ENCODE measurements at regions not wholly inside any gene's neighbourhood (a gene's known extent, or its start where the extent isn't known, plus 50 kb on each side); places are given as distances from the start of the nearest gene placed in this dataset.

GRCh38 chr14:84403585-84403984 is 1126.4 kb upstream of the FLRT2 start:
- Histone ChIP-seq H3K27ac (ENCODE audit: low read length) (no peak overlapping the region), H3K9me3 (ENCODE audit: low read length) (no peaks in the 10 kb centered on the region), H3K4me2 (ENCODE audit: low read length) (no peak overlapping the region), H3K4me3 (ENCODE audit: low read length) (no peak overlapping the region), H3F3A (ENCODE audit: insufficient read depth, low read length, poor library complexity, severe bottlenecking) (no peaks in the 10 kb centered on the region), H2AFZ (ENCODE audit: low read depth, low read length) (no peak overlapping the region), H3K9me2 (ENCODE audit: insufficient read depth, low read length) (no peaks in the 10 kb centered on the region), H3K9ac (ENCODE audit: low read length) (no peak overlapping the region), H3K36me3 (ENCODE audit: insufficient read depth, low read length) (no peaks in the 10 kb centered on the region), H4K20me1 (ENCODE audit: insufficient read depth) (no peaks in the 10 kb centered on the region), H3K27me3 (ENCODE audit: insufficient read depth, low read depth, low read length) (no peaks in the 10 kb centered on the region), H3K79me2 (replicated peaks; ENCODE audit: insufficient read depth, low read length) (no peaks in the 10 kb centered on the region)
- TF ChIP-seq TAF1 (IDR thresholded peaks at IDR 0.05; ENCODE audit: low read depth), result no peak
- TF ChIP-seq EZH2 (IDR thresholded peaks at IDR 0.05; ENCODE audit: borderline replicate concordance, insufficient read depth, low read length, poor library complexity, severe bottlenecking), result no peak
- no peak for TF ChIP-seq RAD21 (conservative IDR thresholded peaks at IDR 0.05)
- TF ChIP-seq CTCF (IDR thresholded peaks at IDR 0.05; ENCODE audit: poor library complexity, severe bottlenecking), result no peak
- no peak for TF ChIP-seq POLR2AphosphoS5 (IDR thresholded peaks at IDR 0.05)
- no peak for TF ChIP-seq EP300 (conservative IDR thresholded peaks at IDR 0.05; ENCODE audit: poor library complexity, severe bottlenecking)

- H4K20me1 ChIP-seq (ENCODE audit: insufficient read depth), result no peaks in the 10 kb centered on the region
- no peaks in the 10 kb centered on the region for H3K27me3 ChIP-seq (ENCODE audit: insufficient read depth, low read depth, low read length)
- no peak for TF ChIP-seq EP300 (conservative IDR thresholded peaks at IDR 0.05; ENCODE audit: poor library complexity, severe bottlenecking)
- TF ChIP-seq CTCF (IDR thresholded peaks at IDR 0.05; ENCODE audit: poor library complexity, severe bottlenecking), result no peak
- no peak for TF ChIP-seq REST (IDR thresholded peaks at IDR 0.05; ENCODE audit: borderline replicate concordance)
- TF ChIP-seq TAF1 (IDR thresholded peaks at IDR 0.05; ENCODE audit: low read depth), result no peak
- TF ChIP-seq SMC3 (conservative IDR thresholded peaks at IDR 0.05; ENCODE audit: poor library complexity), result no peak
- TF ChIP-seq MXI1 (conservative IDR thresholded peaks at IDR 0.05; ENCODE audit: poor library complexity, severe bottlenecking), result no peak
- no peak for TF ChIP-seq POLR2AphosphoS5 (IDR thresholded peaks at IDR 0.05)
- TF ChIP-seq EZH2 (IDR thresholded peaks at IDR 0.05; ENCODE audit: borderline replicate concordance, insufficient read depth, low read length, poor library complexity, severe bottlenecking), result no peak
- TF ChIP-seq RAD21 (conservative IDR thresholded peaks at IDR 0.05), result no peak
- no peak overlapping the region for H3K27ac ChIP-seq (ENCODE audit: low read length)
- H2AFZ ChIP-seq (ENCODE audit: low read depth, low read length), result no peak overlapping the region
- H3K9me2 ChIP-seq (ENCODE audit: insufficient read depth, low read length), result no peaks in the 10 kb centered on the region
- no peaks in the 10 kb centered on the region for H3K36me3 ChIP-seq (ENCODE audit: insufficient read depth, low read length)
- H3K9ac ChIP-seq (ENCODE audit: low read length), result no peak overlapping the region
- H3K4me3 ChIP-seq (ENCODE audit: low read length), result no peak overlapping the region
- no peak overlapping the region for H3K4me2 ChIP-seq (ENCODE audit: low read length)
- H3F3A ChIP-seq (ENCODE audit: insufficient read depth, low read length, poor library complexity, severe bottlenecking), result no peaks in the 10 kb centered on the region
- H3K9me3 ChIP-seq (ENCODE audit: low read length), result no peaks in the 10 kb centered on the region
- H3K79me2 ChIP-seq (replicated peaks; ENCODE audit: insufficient read depth, low read length), result no peaks in the 10 kb centered on the region
Observed at GRCh38 chr14:84404246-84404645, 1125.7 kb upstream of the FLRT2 start.
